HK-2 (cell line): ENCODE measurements at regions not wholly inside any gene's neighbourhood (a gene's known extent, or its start where the extent isn't known, plus 50 kb on each side); places are given as distances from the start of the nearest gene placed in this dataset.
"Not testable (repeated sequence)": the region's sequence is repeated elsewhere in the genome, so short reads cannot be mapped to it uniquely, and the experiment has no call there.

Source experiments
- DNase-seq: peaks from one replicate; pipeline ENCODE4 v3.0.0-alpha.2; 2018; ENCODE audit not compliant: unreplicated experiment

- DNase-seq: no peak
Measured at GRCh38 chr7:101708223-101708622, 79.1 kb upstream of the MYL10 start.

- DNase-seq: no peak
Measured at GRCh38 chr7:101712652-101713051, 83.6 kb upstream of the MYL10 start.

GRCh38 chr7:101714097-101714496, 85.0 kb upstream of the MYL10 start:
- DNase-seq: no peak

DNA sequence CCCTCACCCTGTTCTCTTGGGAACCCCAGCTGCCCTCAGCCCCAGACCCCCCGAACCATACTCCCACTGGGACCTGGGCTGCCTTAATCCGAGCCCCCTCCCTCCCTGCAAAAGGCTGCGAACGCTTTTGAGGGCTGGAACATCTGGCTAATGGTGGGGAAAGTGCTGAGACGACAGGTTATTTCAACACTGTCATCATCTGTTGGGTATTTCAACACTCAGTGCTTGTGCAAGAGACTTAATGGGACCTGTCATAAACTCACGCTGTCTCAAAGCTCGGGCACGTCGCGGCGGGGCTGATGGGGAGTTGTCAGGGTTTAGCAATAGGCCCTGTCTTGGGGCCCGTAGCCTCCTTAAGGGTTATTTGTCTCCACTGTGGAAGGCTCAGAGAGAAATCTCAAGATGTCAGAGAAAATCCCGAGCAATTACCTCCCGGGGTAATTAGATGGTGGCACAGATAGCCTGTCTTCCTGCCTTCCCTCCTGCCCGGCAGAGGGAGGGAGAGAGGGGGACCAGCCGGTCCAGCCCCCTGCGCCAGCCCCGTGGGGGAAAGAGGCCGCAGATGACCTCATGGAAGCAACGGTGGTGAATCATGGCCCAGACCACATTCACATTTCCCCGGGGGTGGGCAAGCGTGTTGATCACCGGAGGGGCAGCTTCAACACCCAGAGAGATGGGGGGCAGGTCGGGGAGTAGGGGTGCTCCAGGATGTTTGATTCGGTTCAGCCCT, 88.7 kb upstream of the MYL10 start:
- peak; percentile 82 for DNase-seq

- peak; percentile 65 for DNase-seq
Measured at GRCh38 chr7:101718363-101719122, 89.4 kb upstream of the MYL10 start.

- no peak for DNase-seq
Measured at GRCh38 chr7:101719123-101719470, 90.0 kb upstream of the MYL10 start.

GRCh38 chr7:101720324-101720723, 91.2 kb upstream of the MYL10 start:
- no peak for DNase-seq

DNA sequence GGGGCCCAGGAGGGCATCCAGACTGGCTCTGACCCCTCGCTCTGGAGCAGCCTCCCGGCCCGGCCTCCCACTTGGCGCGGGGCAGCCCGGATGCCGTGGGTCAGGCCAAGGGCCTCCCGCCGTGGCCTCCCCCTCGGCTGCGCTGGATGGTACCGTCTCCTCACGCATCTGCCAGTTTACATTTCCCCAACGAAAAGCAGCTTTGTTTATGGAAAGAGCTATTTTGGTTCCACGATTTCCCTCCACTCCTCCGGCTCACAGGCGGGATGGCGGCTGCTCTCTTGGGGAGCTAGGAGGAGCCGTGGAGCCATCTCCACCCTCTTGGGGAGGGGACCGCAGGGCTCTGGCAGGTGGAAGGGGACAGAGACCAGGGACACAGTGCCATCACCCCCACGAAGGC, 93.2 kb upstream of the MYL10 start:
- no peak for DNase-seq

DNA sequence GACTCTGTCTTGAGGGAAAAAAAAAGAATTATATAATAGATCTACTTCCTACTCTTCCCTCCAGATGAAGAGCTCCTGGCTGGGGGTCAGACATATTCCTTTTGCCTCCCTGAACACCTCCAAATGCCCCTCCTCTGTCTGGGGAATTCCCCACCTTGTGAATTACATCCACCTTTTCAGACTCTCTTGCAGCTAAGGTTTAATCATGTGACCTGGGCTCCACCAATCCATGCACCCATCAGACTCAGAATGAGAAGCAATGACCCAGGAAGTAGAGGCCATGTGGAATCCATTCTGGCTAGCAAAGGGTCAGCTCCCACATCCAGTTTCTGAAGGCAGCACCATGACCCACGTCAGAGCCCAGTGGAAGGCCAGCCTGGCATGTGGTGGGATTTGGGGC, 93.6 kb upstream of the CUX1 start:
- no peak for DNase-seq

GRCh38 chr7:101724957-101725356, 92.5 kb upstream of the CUX1 start:
- DNase-seq: no peak

DNA sequence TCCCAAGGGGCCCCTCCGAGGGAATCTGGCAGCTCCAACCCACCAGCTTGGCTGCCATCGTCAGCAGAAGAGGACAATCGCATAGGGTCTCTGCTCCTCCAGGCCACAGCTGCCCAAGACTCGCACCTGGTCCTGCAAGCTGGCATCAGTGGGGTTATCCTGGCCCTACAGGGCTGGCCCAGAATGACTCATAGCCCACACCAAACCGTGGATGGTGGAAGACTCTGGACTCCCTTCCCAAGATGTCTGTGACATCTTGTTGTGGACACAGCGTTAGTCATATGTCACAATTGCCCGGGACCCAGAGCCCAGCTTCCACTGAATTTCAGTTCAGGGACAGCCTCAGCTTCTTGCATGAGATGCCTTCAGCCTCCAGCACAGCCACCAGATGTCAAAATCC, 91.5 kb upstream of the CUX1 start:
- DNase-seq: no peak

DNA sequence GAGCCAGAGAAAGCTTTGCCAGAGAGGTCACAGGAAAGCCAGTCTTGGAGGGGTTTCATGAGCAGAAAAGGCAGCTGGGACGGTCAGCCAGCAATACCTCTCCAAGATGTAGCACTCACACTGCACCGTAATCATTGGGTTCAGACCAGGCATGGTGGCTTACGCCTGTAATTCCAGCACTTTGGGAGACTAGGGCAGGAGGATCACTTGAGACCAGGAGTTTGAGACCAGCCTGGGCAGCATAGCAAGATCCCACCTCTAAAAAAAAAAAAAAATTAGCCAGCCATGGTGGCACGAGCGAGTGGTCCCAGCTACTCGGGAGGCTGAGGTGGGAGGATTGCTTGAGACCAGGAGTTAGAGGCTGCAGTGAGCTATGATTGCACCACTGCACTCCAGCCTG, 90.2 kb upstream of the CUX1 start:
- DNase-seq: no peak

DNA sequence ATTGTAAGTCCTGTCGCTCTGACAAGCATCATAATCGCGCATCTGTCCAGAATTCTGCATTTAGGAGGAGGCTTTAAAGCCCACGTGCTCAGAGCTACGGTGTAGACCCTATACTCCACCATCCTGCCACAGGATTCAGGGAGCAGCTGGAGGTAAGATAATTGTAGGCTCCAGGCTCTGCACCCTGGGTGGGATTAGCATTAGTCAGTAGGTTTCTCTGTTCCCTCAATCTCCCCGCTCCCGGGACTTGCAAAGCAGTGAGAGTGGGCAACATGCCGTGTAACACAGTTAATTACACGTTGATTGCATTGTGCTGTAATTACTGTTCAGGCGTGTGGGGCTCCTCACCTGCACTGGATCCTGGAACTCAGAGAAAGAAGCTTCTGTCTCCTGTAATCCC, 89.3 kb upstream of the CUX1 start:
- no peak for DNase-seq

GRCh38 chr7:101728873-101729240, 88.6 kb upstream of the CUX1 start:
- not testable (repeated sequence) for DNase-seq

DNA sequence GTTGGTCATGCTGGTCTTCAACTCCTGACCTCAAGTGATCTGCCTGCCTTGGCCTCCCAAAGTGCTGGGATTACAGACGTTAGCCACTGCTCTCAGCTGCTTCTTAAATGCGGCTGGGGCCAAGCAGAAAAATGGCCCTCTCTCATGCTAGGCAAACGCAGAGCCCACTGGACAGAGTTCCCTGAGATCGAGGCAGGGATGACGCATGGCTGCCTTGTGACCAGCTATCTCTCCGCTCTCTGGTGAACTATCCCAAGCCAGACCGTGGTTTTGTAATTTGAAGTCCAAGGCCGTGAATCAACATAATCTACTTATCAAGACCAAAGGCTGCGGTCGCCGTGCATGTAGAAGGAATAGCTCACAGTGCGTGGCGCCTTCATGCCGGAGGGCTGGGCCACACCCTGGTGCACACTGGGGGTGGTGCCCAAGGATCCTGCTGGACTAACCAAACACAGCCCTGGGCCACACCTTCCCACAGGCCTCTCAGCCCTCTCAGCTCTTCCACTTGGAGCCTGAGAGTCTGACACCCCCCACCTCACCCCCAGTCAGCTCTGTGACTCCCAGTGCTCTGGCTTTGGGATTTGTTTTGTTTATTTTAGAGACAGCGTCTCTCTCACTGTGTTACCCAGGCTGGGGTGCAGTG, 88.1 kb upstream of the CUX1 start:
- peak; percentile 97 for DNase-seq

GRCh38 chr7:101731502-101732084, 85.8 kb upstream of the CUX1 start:
- DNase-seq: peak; percentile 46

DNA sequence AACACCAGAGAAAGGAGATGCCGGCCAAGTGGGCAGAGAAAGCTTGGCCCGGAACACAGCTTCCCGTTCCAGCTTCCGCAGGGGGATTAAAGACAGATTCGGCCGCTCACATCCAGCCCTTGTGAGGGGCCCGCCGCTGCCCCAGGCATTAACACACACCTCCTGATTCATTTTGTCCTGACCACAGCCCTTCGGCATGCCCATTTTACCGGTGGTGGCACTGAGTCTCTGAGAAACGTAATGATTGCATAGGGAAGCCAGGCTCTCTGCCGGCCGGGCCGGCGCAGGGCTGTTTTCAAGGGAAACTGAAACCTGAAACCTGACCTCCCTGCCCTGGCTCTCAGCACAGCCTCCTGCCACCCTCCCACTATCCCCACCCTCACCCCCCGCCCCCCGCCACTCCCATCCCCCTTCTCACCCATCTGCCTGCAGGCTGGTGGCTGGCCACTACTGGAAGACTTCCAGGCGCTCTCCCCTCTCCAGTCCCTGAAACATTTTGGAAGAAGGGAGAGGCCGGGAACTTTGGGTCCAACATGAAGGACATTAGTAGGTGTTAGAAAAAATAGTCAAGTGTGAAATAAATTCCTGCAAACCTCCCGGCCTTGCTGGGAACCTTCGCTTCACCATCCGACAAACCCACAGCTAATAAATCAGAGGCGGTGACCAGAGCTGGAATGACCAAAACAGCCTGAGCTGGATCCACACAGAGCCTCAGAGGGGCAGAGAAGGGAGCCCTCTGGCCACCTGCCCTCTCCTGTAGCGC, 83.5 kb upstream of the CUX1 start:
- DNase-seq: peak; percentile 80

DNA sequence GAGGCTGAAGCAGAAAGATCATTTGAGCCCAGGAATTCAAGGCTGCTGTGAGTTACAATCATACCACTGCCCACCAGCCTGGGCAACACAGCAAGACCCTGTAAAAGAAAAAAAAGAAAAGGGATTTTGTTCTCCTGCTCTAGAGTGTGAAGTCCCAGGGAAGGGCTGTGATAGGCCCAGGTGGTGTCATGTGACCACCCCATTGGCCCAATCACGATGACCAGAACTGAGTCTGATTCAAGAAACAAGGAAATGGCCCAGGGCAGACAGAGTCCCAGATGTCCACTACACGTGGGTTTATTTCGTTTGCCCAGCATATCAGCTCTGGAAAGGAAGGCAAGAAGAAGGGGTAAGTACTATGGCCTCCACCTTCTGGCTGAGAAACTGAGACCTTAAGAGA, 81.3 kb upstream of the CUX1 start:
- no peak for DNase-seq

DNA sequence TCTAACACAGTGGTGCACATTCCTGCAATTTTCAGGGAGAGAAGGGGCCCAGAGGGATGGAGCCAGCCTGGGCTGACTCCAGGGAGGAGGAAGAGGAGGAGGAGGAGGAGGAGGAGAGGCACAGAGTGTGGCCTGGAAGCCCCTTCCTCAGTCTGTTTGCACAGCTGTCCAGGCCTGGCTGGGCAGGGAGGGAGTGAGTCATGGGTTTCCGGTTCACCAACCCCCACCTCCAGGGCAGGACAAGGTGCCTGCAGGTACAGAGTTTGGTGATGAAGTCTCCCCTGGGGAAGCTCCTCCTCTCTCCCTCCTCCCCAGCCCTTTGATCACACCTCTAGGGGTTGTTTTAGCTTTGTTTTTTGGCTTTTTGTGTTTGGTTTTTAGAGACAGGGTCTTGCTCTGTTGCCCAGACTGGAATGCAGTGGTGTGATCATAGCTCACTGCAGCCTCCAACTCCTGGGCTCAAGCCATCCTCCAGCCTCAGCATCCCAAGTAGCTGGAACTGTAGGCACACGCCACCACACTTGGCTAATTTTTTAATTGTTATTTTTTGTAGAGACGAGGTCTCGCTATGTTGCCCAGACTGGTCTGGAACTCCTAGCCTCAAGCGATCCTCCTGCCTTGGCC, 77.5 kb upstream of the CUX1 start:
- DNase-seq: no peak

GRCh38 chr7:101740981-101741725, 76.3 kb upstream of the CUX1 start:
- no peak for DNase-seq
